Uterus (tissue), 2 donors: ENCODE measurements at regions not wholly inside any gene's neighbourhood (a gene's known extent, or its start where the extent isn't known, plus 50 kb on each side); places are given as distances from the start of the nearest gene placed in this dataset.

Experiments used
- POLR2A ChIP-seq, 2 donors: fragments of 450-650 bp; IDR thresholded peaks; one replicate each; pipeline ENCODE4 v1.6.1; 2016; ENCODE audit warnings: antibody characterized with exemption in 2 of 2, mild to moderate bottlenecking in 1 of 2, moderate library complexity in 1 of 2
- TF ChIP-seq, protein P1 (sequence below), 4 experiments: fragments of 200-600 bp in 2 of 4; fragments of 450-650 bp in 2 of 4; sonication (generic) in 2 of 4; IDR thresholded peaks; one replicate each; pipeline ENCODE4 v1.5.1; 2016 to 2019; ENCODE audit warnings: antibody characterized with exemption in 4 of 4, mild to moderate bottlenecking in 2 of 4, moderate library complexity in 1 of 4

DNA sequence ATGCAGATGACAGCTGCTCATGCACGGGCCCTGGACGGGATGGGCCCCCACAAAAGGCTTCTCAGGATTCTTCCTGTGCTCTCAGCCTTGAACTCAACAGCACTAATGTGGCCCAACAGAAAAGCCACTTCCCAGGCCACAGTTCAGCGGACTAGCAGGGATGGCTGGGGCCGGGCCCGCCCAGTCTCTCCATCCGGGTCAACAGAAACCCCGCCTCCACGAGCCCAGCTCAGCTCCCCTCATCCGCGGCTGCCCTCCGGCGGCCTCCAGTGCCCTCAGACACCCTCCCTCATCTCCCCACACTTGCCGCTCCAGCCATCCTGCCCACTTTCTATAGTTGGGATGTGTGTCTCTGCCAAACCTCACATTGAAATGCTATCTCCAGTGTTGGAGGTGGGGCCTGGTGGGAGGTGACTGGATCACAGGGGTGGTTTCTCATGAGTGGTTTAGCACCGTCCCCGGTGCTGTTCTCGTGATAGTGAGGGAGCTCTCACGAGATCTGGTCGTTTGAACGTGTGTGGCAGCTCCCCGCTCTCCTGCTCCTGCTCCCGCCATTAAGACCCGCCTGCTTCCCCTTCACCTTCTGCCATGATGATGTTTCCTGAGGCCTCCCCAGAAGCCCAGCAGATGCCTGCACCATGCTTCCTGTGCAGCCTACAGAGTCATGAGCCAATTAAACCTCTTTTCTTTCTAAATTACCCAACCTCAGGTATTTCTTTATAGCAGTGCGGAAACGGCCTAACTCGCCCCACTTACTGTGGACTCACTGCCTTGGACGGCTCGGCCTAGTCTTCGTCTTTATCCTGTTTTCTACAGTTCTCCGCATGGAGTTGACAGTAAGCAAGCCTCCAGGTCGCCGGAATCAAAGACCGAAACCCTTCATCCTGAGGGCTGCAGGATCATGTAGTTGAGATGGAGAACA, 169.9 kb upstream of the RNF32 start:
- TF ChIP-seq, protein P1, sequence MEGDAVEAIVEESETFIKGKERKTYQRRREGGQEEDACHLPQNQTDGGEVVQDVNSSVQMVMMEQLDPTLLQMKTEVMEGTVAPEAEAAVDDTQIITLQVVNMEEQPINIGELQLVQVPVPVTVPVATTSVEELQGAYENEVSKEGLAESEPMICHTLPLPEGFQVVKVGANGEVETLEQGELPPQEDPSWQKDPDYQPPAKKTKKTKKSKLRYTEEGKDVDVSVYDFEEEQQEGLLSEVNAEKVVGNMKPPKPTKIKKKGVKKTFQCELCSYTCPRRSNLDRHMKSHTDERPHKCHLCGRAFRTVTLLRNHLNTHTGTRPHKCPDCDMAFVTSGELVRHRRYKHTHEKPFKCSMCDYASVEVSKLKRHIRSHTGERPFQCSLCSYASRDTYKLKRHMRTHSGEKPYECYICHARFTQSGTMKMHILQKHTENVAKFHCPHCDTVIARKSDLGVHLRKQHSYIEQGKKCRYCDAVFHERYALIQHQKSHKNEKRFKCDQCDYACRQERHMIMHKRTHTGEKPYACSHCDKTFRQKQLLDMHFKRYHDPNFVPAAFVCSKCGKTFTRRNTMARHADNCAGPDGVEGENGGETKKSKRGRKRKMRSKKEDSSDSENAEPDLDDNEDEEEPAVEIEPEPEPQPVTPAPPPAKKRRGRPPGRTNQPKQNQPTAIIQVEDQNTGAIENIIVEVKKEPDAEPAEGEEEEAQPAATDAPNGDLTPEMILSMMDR (IDR thresholded peaks at IDR 0.05), result no peak
- TF ChIP-seq POLR2A (IDR thresholded peaks at IDR 0.05), result no peak
